ENCODE measurements at regions not wholly inside any gene's neighbourhood (a gene's known extent, or its start where the extent isn't known, plus 50 kb on each side); places are given as distances from the start of the nearest gene placed in this dataset.
A peak's percentile ranks its signal among the peaks of the same experiment; 100 is the strongest.

DNA sequence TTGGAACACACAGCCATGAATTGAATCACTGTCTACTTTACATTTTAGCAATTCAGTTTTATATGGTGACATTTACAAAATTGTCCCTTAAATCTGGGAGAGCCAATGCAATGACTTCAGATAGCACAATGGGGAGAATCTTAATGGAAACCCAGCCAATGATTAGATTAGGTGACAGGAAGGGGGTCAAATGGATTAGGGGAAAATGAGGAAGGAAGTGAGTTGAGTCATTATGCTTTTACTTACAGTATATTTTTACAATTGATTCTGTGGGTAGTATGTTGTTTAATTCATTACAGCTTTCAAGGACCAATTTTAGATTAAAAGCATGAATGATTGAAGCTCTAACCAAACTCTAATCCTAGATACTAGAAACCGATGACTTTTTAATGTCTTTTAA is 229.8 kb downstream of the SOX4 start:
- Histone ChIP-seq H3K79me1 (ENCODE audit: insufficient read depth, low read depth, low read length, poor library complexity, severe bottlenecking) (peaks cover 3% of the 10 kb centered on the region), H3K9ac (ENCODE audit: extremely low read depth, insufficient read length, low read length) (no peak overlapping the region), H4K5ac (ENCODE audit: insufficient read length, low read depth, low read length) (no peak overlapping the region), H4K91ac (ENCODE audit: insufficient read length, low read depth, low read length) (no peak overlapping the region), H3K27me3 (ENCODE audit: insufficient read depth, low read length) (no peaks in the 10 kb centered on the region), H3K27ac (ENCODE audit: insufficient read length, low read depth, low read length) (no peak overlapping the region), H2AFZ (ENCODE audit: low read length) (no peak overlapping the region), H3K9me3 (ENCODE audit: control insufficient read depth, low read depth, low read length) (no peaks in the 10 kb centered on the region), H4K20me1 (ENCODE audit: control insufficient read depth, insufficient read depth, insufficient read length) (no peaks in the 10 kb centered on the region), H4K8ac (replicated peaks; ENCODE audit: insufficient read length, low read depth, low read length) (no peak overlapping the region), H3K14ac (ENCODE audit: insufficient read depth, low read length) (no peak overlapping the region), H2BK15ac (ENCODE audit: low read depth, low read length) (no peak overlapping the region), H3K79me2 (ENCODE audit: insufficient read depth, low read length) (peaks cover 14% of the 10 kb centered on the region; the same call in 1 of the 2 replicates), H2AK5ac (ENCODE audit: insufficient read length, low read length) (no peak overlapping the region), H3K4ac (ENCODE audit: low read depth, low read length) (no peak overlapping the region), H3K4me2 (ENCODE audit: insufficient read depth, insufficient read length, low read length) (no peak overlapping the region), H3K56ac (ENCODE audit: insufficient read length, low read depth, low read length) (no peak overlapping the region), H3K4me1 (ENCODE audit: insufficient read depth, low read length) (peaks cover 11% of the 10 kb centered on the region), H3K18ac (ENCODE audit: insufficient read length, low read depth, low read length) (no peak overlapping the region), H2BK5ac (ENCODE audit: insufficient read length, low read length) (no peak overlapping the region), H3K23me2 (ENCODE audit: insufficient read length, low read depth, low read length, poor library complexity, severe bottlenecking) (no peaks in the 10 kb centered on the region), H2BK20ac (ENCODE audit: low read depth, low read length, poor library complexity, severe bottlenecking) (no peak overlapping the region), H2BK12ac (ENCODE audit: insufficient read length, low read depth, low read length) (no peak overlapping the region), H2BK120ac (ENCODE audit: low read depth, low read length, poor library complexity, severe bottlenecking) (no peak overlapping the region), H3T11ph (ENCODE audit: low read length) (no peak overlapping the region), H3K23ac (ENCODE audit: insufficient read length, low read depth, low read length) (no peak overlapping the region)
- no peak overlapping the region for H3K4me3 Mint-ChIP-seq
- peak overlapping the region in 1 of 3 experiments; percentile 53; a peak in 1 of 7 replicates for H3K27ac Mint-ChIP-seq
- H3K36me3 Mint-ChIP-seq (ENCODE audit: insufficient read depth in 1 of 3, low read depth in 3 of 3): peaks cover 0 to 3% (median 2%) of the 10 kb centered on the region in 3 experiments; a peak in 4 of 7 replicates
- H3K27me3 Mint-ChIP-seq (ENCODE audit: low read depth): no peaks in the 10 kb centered on the region
- H3K4me1 Mint-ChIP-seq: peaks cover 37 to 40% of the 10 kb centered on the region in 2 experiments
- no peak for DNase-seq
- WGBS (ENCODE audit: extremely low coverage, insufficient read length, low lambda C conversion rate): no CpG with 5 or more reads among the region's 1 CpG
- H3K9me3 Mint-ChIP-seq: no peaks in the 10 kb centered on the region
- TF ChIP-seq, protein P1, sequence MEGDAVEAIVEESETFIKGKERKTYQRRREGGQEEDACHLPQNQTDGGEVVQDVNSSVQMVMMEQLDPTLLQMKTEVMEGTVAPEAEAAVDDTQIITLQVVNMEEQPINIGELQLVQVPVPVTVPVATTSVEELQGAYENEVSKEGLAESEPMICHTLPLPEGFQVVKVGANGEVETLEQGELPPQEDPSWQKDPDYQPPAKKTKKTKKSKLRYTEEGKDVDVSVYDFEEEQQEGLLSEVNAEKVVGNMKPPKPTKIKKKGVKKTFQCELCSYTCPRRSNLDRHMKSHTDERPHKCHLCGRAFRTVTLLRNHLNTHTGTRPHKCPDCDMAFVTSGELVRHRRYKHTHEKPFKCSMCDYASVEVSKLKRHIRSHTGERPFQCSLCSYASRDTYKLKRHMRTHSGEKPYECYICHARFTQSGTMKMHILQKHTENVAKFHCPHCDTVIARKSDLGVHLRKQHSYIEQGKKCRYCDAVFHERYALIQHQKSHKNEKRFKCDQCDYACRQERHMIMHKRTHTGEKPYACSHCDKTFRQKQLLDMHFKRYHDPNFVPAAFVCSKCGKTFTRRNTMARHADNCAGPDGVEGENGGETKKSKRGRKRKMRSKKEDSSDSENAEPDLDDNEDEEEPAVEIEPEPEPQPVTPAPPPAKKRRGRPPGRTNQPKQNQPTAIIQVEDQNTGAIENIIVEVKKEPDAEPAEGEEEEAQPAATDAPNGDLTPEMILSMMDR (conservative IDR thresholded peaks at IDR 0.05): no peak
